Smooth muscle cell (in vitro differentiated cells): ENCODE measurements at regions not wholly inside any gene's neighbourhood (a gene's known extent, or its start where the extent isn't known, plus 50 kb on each side); places are given as distances from the start of the nearest gene placed in this dataset.

Experiments used
- DNase-seq: peaks from one replicate; lab custom pipeline; 2025; ENCODE audit not compliant: unreplicated experiment; lab: John Stamatoyannopoulos, UW
- H2AFZ ChIP-seq: fragments of 200-600 bp; sonication (generic); 2 replicates; pipeline ENCODE4 v1.6.0; 2016; ENCODE audit warnings: antibody characterized with exemption, low read depth, mild to moderate bottlenecking
- H3F3A ChIP-seq: fragments of 200-600 bp; sonication (generic); 2 replicates; pipeline ENCODE4 v1.6.0; 2017; ENCODE audit warnings: antibody characterized with exemption, low read depth
- H3K27ac ChIP-seq: fragments of 200-600 bp; sonication (generic); 2 replicates; pipeline ENCODE4 v1.5.1; 2016; ENCODE audit warnings: low read depth, mild to moderate bottlenecking
- H3K27me3 ChIP-seq: fragments of 200-600 bp; sonication (generic); 2 replicates; pipeline ENCODE4 v1.6.1; 2016; ENCODE audit warnings: low read depth, mild to moderate bottlenecking
- H3K36me3 ChIP-seq: fragments of 200-600 bp; sonication (generic); 2 replicates; pipeline ENCODE4 v1.5.1; 2016; ENCODE audit warnings: low read depth
- H3K4me1 ChIP-seq: fragments of 200-600 bp; sonication (generic); 2 replicates; pipeline ENCODE4 v1.5.1; 2016; ENCODE audit warnings: low read depth
- H3K4me2 ChIP-seq: fragments of 200-600 bp; sonication (generic); 2 replicates; pipeline ENCODE4 v1.6.0; 2016; ENCODE audit warnings: mild to moderate bottlenecking
- H3K4me3 ChIP-seq: fragments of 200-600 bp; sonication (generic); 2 replicates; pipeline ENCODE4 v1.5.1; 2016; ENCODE audit warnings: mild to moderate bottlenecking
- H3K79me2 ChIP-seq: fragments of 200-600 bp; sonication (generic); 2 replicates; pipeline ENCODE4 v1.6.0; 2016; ENCODE audit warnings: low read depth, mild to moderate bottlenecking
- H3K9ac ChIP-seq: fragments of 200-600 bp; sonication (generic); 2 replicates; pipeline ENCODE4 v1.6.0; 2016; ENCODE audit warnings: low read depth
- H3K9me3 ChIP-seq: fragments of 200-600 bp; sonication (generic); replicated peaks from 2 replicates; pipeline ENCODE4 v1.5.1; 2016; ENCODE audit warnings: low read depth
- H4K20me1 ChIP-seq: fragments of 200-600 bp; sonication (generic); 2 replicates; pipeline ENCODE4 v1.6.0; 2016; ENCODE audit warnings: low read depth
- WGBS: methylation state at CpG from one replicate; pipeline ENCODE4 v1.1.7; 2016; ENCODE audit warnings: low lambda C conversion rate; 5-methylcytosine and 5-hydroxymethylcytosine counted together
- TF ChIP-seq, protein P1 (sequence below): fragments of 200-600 bp; sonication (generic); IDR thresholded peaks from 2 replicates; pipeline ENCODE4 v1.5.1; 2017; ENCODE audit warnings: borderline replicate concordance, mild to moderate bottlenecking, antibody characterized with exemption; ENCODE audit not compliant: insufficient read depth, poor library complexity, severe bottlenecking

GRCh38 chr15:58306591-58307312 lies 125.0 kb upstream of the LIPC start:
- Histone ChIP-seq H2AFZ (peak overlapping the region; percentile 34), H3K4me1 (peaks cover 21% of the 10 kb centered on the region), H4K20me1 (no peaks in the 10 kb centered on the region), H3K36me3 (no peaks in the 10 kb centered on the region), H3K9ac (no peak overlapping the region), H3K27ac (no peak overlapping the region), H3K9me3 (no peaks in the 10 kb centered on the region), H3K79me2 (no peaks in the 10 kb centered on the region), H3F3A (peaks cover 7% of the 10 kb centered on the region), H3K27me3 (no peaks in the 10 kb centered on the region), H3K4me2 (peak overlapping the region; percentile 57), H3K4me3 (no peak overlapping the region)
- TF ChIP-seq, protein P1, sequence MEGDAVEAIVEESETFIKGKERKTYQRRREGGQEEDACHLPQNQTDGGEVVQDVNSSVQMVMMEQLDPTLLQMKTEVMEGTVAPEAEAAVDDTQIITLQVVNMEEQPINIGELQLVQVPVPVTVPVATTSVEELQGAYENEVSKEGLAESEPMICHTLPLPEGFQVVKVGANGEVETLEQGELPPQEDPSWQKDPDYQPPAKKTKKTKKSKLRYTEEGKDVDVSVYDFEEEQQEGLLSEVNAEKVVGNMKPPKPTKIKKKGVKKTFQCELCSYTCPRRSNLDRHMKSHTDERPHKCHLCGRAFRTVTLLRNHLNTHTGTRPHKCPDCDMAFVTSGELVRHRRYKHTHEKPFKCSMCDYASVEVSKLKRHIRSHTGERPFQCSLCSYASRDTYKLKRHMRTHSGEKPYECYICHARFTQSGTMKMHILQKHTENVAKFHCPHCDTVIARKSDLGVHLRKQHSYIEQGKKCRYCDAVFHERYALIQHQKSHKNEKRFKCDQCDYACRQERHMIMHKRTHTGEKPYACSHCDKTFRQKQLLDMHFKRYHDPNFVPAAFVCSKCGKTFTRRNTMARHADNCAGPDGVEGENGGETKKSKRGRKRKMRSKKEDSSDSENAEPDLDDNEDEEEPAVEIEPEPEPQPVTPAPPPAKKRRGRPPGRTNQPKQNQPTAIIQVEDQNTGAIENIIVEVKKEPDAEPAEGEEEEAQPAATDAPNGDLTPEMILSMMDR, result no peak
- no peak for DNase-seq
- 82% methylated on average over 4 of the region's 4 CpGs for WGBS

DNA sequence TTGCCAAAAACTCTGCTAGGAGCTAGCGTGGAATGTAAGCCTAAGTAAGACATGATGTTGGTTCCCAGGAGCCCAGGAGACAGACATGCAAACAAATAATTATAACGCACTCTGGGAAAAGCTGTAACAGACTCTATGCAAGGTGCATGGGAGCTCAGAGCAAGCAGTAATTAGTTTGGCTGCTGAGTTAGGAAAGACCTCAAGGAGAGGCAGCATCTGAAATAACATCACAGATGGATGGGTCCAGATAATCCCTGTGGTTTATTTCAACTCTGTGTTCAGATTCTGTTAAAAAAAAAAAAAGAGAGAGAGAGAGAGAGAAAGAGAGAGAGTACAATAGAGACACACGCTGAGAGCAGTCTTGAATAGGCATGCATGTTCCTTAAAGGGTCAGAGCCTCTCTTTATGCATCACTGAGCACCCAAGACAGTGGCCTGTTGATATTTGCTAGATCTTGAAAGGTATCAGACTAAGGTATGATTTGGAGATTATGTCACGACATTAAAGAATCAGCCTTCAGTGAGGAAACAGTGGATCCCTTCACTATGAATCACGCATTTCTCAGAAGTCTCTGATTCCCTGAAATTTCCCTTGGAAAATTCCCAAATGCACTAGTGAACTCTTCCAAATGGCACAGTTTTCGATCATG lies 124.4 kb upstream of the LIPC start:
- Histone ChIP-seq H3K9ac (no peak overlapping the region), H3K79me2 (no peaks in the 10 kb centered on the region), H2AFZ (peak overlapping the region; percentile 34), H3K9me3 (no peaks in the 10 kb centered on the region), H3K4me3 (no peak overlapping the region), H3F3A (peaks cover 7% of the 10 kb centered on the region), H3K27ac (no peak overlapping the region), H4K20me1 (no peaks in the 10 kb centered on the region), H3K4me1 (peaks cover 21% of the 10 kb centered on the region), H3K36me3 (no peaks in the 10 kb centered on the region), H3K4me2 (peak overlapping the region; percentile 57), H3K27me3 (no peaks in the 10 kb centered on the region)
- no peak for DNase-seq
- WGBS, result 65% methylated on average over 6 of the region's 6 CpGs
- TF ChIP-seq, protein P1, result no peak

DNA sequence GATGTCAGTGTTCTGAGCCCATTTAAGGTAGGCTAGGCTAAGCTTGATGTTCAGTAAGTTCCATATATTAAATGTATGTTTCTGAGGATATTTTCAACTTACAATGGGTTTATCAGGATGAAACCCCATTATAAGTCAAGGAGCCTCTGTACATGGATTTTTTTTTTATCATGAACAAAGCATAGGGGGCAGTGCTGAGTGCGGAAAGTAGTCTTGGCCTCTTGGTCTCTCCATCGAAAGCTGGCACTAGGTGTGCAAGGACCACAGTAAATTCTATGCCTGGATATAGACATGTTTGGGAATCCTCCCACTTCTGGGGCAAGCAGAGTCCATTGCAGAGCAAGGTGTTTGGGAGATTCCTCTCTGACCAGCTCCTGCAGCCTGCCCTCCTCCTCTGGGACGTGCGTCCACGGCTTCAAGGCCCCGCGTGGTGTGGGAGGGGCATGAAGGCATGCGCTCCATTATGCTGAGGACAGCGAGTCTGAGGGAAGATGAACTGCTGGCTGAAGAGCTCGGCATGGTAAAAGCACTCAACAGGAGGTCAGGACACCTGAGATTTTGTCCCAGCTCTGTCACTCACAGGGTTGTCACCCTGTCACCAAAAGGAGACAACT lies 122.9 kb upstream of the LIPC start:
- H3K4me3 ChIP-seq, result no peak overlapping the region
- H3K27ac ChIP-seq, result no peak overlapping the region
- no peaks in the 10 kb centered on the region for H4K20me1 ChIP-seq
- H2AFZ ChIP-seq, result no peak overlapping the region
- H3K9ac ChIP-seq, result no peak overlapping the region
- no peaks in the 10 kb centered on the region for H3K36me3 ChIP-seq
- no peaks in the 10 kb centered on the region for H3K79me2 ChIP-seq
- H3K4me2 ChIP-seq, result no peak overlapping the region
- TF ChIP-seq, protein P1, result no peak
- H3K27me3 ChIP-seq, result no peaks in the 10 kb centered on the region
- H3K9me3 ChIP-seq, result no peaks in the 10 kb centered on the region
- peaks cover 7% of the 10 kb centered on the region for H3F3A ChIP-seq
- H3K4me1 ChIP-seq, result peaks cover 21% of the 10 kb centered on the region
- 89% methylated on average over 10 of the region's 10 CpGs for WGBS
- DNase-seq, result no peak
